Breast epithelium (tissue), 4 donors: ENCODE measurements at regions not wholly inside any gene's neighbourhood (a gene's known extent, or its start where the extent isn't known, plus 50 kb on each side); places are given as distances from the start of the nearest gene placed in this dataset.

ENCODE experiments used
- DNase-seq, 2 donors: peaks; one replicate each; pipeline ENCODE4 v3.0.0-alpha.2; 2019; ENCODE audit warnings: low spot score in 2 of 2
- H3K27ac ChIP-seq, 2 donors: fragments of 200-600 bp; sonication (generic) in 1 of 2; one replicate each; pipeline ENCODE4 v1.5.1; 2016 to 2019; ENCODE audit warnings: mild to moderate bottlenecking in 1 of 2
- H3K27me3 ChIP-seq, 2 donors: fragments of 200-600 bp; sonication (generic) in 1 of 2; one replicate each; pipeline versions ENCODE4 v1.5.1 to v1.6.0; 2017 to 2019; ENCODE audit warnings: control low read depth in 1 of 2, mild to moderate bottlenecking in 1 of 2
- H3K36me3 ChIP-seq: fragments of 200-600 bp; one replicate; pipeline ENCODE4 v1.5.1; 2019
- H3K4me1 ChIP-seq, 2 donors: fragments of 200-600 bp; sonication (generic); one replicate each; pipeline ENCODE4 v1.5.1; 2016 to 2019; ENCODE audit warnings: control low read depth in 1 of 2
- H3K4me3 ChIP-seq, 3 donors: fragments of 200-600 bp; sonication (generic); 1 replicate in 2 of 3; 2 replicates in 1 of 3; pipeline ENCODE4 v1.5.1; 2016 to 2019; ENCODE audit warnings: mild to moderate bottlenecking in 3 of 3, moderate library complexity in 2 of 3
- H3K9me3 ChIP-seq, 2 donors: fragments of 200-600 bp; sonication (generic) in 1 of 2; one replicate each; pipeline ENCODE4 v1.5.1; 2016 to 2019; ENCODE audit warnings: control low read depth in 1 of 2
- POLR2A ChIP-seq: fragments of 450-650 bp; IDR thresholded peaks from one replicate; pipeline ENCODE4 v1.6.1; 2016; ENCODE audit warnings: antibody characterized with exemption, mild to moderate bottlenecking, moderate library complexity
- POLR2AphosphoS5 ChIP-seq, 3 donors: sonication (generic); formaldehyde crosslinking; IDR thresholded peaks; one replicate each; pipeline ENCODE4 v1.6.1; 2017; ENCODE audit warnings: antibody characterized with exemption in 3 of 3
- intact Hi-C: fragments of 100-400 bp; cut with DNase I; formaldehyde crosslinking; loops from one replicate; pipeline ENCODE4 v1.15.1; 2023; ENCODE audit warnings: low total_unique reads
- TF ChIP-seq, protein P1 (sequence below), 3 donors: fragments of 450-650 bp; IDR thresholded peaks; one replicate each; pipeline ENCODE4 v1.5.1; 2016 to 2017; ENCODE audit warnings: antibody characterized with exemption in 3 of 3, mild to moderate bottlenecking in 3 of 3, moderate library complexity in 3 of 3

DNA sequence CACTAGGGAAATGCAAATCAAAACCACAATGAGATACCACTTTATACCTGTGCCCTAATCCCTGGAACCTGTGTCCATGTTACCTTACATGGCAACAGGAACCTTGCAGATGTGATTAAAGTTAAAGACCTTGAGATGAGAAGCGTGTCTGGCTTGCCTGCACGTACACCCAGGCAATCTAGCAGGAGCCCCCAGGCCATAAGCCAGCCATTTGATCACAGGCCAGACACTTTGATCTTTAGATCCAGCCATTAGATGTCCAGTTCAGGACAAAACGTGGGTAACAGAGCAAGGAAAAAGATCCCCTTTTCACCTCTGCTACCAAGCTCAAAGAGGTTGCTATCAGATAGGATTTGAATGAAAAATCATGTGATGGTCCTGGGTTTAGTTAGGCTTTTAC, 378.8 kb downstream of the BUD13 start:
- TF ChIP-seq POLR2A = no peak
- TF ChIP-seq, protein P1, sequence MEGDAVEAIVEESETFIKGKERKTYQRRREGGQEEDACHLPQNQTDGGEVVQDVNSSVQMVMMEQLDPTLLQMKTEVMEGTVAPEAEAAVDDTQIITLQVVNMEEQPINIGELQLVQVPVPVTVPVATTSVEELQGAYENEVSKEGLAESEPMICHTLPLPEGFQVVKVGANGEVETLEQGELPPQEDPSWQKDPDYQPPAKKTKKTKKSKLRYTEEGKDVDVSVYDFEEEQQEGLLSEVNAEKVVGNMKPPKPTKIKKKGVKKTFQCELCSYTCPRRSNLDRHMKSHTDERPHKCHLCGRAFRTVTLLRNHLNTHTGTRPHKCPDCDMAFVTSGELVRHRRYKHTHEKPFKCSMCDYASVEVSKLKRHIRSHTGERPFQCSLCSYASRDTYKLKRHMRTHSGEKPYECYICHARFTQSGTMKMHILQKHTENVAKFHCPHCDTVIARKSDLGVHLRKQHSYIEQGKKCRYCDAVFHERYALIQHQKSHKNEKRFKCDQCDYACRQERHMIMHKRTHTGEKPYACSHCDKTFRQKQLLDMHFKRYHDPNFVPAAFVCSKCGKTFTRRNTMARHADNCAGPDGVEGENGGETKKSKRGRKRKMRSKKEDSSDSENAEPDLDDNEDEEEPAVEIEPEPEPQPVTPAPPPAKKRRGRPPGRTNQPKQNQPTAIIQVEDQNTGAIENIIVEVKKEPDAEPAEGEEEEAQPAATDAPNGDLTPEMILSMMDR (IDR thresholded peaks at IDR 0.05) = no peak
- DNase-seq = no peak
- intact Hi-C loops = no loop called here
- H3K4me3 ChIP-seq = no peak overlapping the region
- no peak overlapping the region for H3K27ac ChIP-seq
- H3K4me1 ChIP-seq = no peaks in the 10 kb centered on the region
- peaks cover 0 to 3% of the 10 kb centered on the region in 2 donors for H3K27me3 ChIP-seq
- peaks cover 0 to 7% of the 10 kb centered on the region in 2 donors for H3K9me3 ChIP-seq
- no peaks in the 10 kb centered on the region for H3K36me3 ChIP-seq

DNA sequence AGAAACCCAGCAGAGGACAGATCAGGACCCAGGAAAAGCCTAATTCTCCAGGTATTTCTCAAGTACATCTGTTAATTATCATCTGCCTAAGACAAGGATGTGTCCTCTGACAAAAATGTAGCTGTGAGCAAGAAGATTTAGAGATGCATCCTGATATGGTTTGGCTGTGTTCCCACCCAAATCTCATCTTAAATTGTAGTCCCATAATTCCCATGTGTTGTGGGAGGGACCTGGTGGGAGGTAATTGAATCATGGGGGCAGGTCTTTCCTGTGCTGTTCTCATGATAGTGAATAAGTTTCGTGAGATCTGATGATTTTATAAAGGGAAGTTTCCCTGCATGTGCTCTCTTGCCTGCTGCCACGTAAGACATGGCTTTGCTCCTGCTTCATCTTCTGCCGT, 381.8 kb downstream of the BUD13 start:
- peaks cover 0 to 3% of the 10 kb centered on the region in 2 donors for H3K27me3 ChIP-seq
- intact Hi-C loops = no loop called here
- peaks cover 0 to 7% of the 10 kb centered on the region in 2 donors for H3K9me3 ChIP-seq
- H3K4me1 ChIP-seq = no peaks in the 10 kb centered on the region
- TF ChIP-seq, protein P1 (IDR thresholded peaks at IDR 0.05) = no peak
- TF ChIP-seq POLR2A (no peak), POLR2AphosphoS5 (IDR thresholded peaks at IDR 0.05) (no peak)
- no peak for DNase-seq
- H3K4me3 ChIP-seq = no peak overlapping the region
- no peak overlapping the region for H3K27ac ChIP-seq
- no peaks in the 10 kb centered on the region for H3K36me3 ChIP-seq

DNA sequence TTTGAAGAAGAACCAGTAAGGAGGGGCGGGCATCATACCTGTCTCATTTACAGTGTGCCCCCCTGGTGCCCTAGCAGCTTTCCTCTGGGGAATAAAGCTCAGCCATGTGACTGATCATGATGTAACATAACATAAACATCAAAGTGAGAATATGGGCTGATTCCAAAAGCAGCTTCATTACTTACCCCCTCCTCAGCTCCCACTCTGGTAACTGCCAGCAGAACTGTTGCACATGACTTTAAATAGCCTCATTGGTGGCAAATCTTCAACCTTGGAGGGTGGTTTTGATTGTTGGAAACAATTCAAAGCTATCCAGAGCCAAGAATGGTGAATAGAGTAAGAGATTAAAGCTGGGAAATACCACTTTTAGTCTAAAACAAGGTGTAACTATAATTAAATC, 384.6 kb downstream of the BUD13 start:
- H3K27ac ChIP-seq = no peak overlapping the region
- TF ChIP-seq, protein P1 (IDR thresholded peaks at IDR 0.05) = no peak
- intact Hi-C loops = no loop called here
- peaks cover 0 to 3% of the 10 kb centered on the region in 2 donors for H3K9me3 ChIP-seq
- no peak for DNase-seq
- H3K4me3 ChIP-seq = no peak overlapping the region
- no peaks in the 10 kb centered on the region for H3K4me1 ChIP-seq
- H3K36me3 ChIP-seq = no peaks in the 10 kb centered on the region
- H3K27me3 ChIP-seq = no peaks in the 10 kb centered on the region

DNA sequence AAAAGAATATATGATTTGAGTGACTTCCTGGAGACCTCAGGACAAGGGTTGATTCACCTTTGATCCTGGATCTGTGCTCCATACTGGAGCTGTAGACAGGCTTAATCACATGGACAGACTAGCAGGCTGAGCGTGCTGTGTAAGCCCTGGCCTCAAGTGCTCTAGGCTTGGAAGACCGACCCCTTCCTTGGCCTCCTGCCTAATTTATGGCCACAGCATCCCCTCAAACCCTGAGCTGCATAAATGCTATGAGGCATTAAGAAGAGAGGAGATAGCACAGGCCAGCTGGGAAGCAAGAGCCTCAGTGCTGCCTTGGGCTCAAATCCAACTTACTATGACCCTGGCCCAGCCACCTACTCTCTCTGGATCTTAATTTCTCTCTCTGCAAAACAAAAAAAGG, 385.1 kb downstream of the BUD13 start:
- no peaks in the 10 kb centered on the region for H3K4me1 ChIP-seq
- no peak for DNase-seq
- intact Hi-C loops = no loop called here
- no peaks in the 10 kb centered on the region for H3K36me3 ChIP-seq
- H3K9me3 ChIP-seq = no peaks in the 10 kb centered on the region
- H3K27me3 ChIP-seq = no peaks in the 10 kb centered on the region
- no peak overlapping the region for H3K27ac ChIP-seq
- TF ChIP-seq POLR2A (no peak), POLR2AphosphoS5 (IDR thresholded peaks at IDR 0.05) (no peak)
- TF ChIP-seq, protein P1 (IDR thresholded peaks at IDR 0.05) = no peak
- no peak overlapping the region for H3K4me3 ChIP-seq

DNA sequence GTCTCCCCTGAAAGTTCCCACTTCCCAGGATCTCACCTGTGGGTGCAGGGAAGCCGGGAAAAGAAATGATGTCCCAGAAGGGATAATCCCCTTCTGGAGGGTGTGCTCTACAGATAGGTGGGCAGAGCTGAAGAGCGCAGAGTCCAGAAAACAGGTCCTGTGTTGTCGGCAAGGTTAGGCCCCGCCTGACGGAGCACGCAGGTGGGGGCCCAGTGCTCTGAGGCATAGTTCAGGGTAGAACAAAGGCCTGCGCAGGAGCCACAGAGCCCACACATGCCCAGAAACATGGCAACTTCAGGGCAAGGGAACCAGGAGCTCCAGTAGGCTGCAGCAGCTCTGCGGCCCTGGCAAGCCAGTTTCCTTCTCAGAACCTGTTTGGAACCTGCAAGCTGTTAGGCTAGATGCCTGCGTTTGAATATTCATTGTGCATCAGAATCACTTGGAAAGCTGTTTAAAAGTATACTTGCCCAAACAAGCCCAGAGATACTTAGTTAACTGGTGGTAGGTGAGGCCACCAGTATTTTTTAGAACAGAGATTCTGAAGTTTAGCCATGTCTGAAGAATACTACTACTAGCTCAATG, 386.6 kb downstream of the BUD13 start:
- no peak overlapping the region for H3K27ac ChIP-seq
- H3K36me3 ChIP-seq = no peaks in the 10 kb centered on the region
- H3K4me1 ChIP-seq = no peaks in the 10 kb centered on the region
- H3K9me3 ChIP-seq = no peaks in the 10 kb centered on the region
- intact Hi-C loops = no loop called here
- no peak for DNase-seq
- TF ChIP-seq, protein P1 (IDR thresholded peaks at IDR 0.05) = no peak
- TF ChIP-seq POLR2A (no peak), POLR2AphosphoS5 (IDR thresholded peaks at IDR 0.05) (no peak)
- no peak overlapping the region for H3K4me3 ChIP-seq
- no peaks in the 10 kb centered on the region for H3K27me3 ChIP-seq
